Fibroblast of villous mesenchyme (primary cell): ENCODE measurements at regions not wholly inside any gene's neighbourhood (a gene's known extent, or its start where the extent isn't known, plus 50 kb on each side); places are given as distances from the start of the nearest gene placed in this dataset.

ENCODE experiments used
- DNase-seq: peaks from one replicate; pipeline ENCODE4 v3.0.0-alpha.2; 2010; ENCODE audit warnings: low read depth
- H3K4me3 ChIP-seq: 2 replicates; pipeline ENCODE4 v1.5.1; 2011; ENCODE audit warnings: low read depth, mild to moderate bottlenecking, low read length
- TF ChIP-seq, protein P1 (sequence below): IDR thresholded peaks from 2 replicates; pipeline ENCODE4 v1.5.1; 2012; ENCODE audit warnings: low read depth, mild to moderate bottlenecking, low read length; ENCODE audit not compliant: insufficient read depth

DNA sequence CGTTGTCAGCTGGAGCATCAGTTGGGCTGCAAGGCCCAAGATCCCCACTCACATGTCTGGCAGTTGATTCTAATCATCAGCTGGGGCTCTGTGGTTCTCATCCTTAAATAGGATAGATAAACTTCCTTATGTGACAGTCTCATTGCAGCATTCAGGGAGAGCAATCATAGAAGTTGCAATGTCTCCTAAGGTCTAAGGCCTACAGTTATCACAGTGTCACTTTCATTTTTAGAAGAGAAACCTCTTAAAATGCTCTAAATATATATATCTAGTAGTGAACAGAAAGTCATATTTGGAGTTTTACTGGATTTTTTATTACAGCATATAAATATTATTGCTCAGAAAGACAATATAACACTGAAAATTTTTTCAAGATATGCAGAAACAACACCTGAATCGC lies 226.0 kb upstream of the PPP1R2C start:
- no peak for DNase-seq
- no peak overlapping the region for H3K4me3 ChIP-seq
- TF ChIP-seq, protein P1, sequence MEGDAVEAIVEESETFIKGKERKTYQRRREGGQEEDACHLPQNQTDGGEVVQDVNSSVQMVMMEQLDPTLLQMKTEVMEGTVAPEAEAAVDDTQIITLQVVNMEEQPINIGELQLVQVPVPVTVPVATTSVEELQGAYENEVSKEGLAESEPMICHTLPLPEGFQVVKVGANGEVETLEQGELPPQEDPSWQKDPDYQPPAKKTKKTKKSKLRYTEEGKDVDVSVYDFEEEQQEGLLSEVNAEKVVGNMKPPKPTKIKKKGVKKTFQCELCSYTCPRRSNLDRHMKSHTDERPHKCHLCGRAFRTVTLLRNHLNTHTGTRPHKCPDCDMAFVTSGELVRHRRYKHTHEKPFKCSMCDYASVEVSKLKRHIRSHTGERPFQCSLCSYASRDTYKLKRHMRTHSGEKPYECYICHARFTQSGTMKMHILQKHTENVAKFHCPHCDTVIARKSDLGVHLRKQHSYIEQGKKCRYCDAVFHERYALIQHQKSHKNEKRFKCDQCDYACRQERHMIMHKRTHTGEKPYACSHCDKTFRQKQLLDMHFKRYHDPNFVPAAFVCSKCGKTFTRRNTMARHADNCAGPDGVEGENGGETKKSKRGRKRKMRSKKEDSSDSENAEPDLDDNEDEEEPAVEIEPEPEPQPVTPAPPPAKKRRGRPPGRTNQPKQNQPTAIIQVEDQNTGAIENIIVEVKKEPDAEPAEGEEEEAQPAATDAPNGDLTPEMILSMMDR = no peak

DNA sequence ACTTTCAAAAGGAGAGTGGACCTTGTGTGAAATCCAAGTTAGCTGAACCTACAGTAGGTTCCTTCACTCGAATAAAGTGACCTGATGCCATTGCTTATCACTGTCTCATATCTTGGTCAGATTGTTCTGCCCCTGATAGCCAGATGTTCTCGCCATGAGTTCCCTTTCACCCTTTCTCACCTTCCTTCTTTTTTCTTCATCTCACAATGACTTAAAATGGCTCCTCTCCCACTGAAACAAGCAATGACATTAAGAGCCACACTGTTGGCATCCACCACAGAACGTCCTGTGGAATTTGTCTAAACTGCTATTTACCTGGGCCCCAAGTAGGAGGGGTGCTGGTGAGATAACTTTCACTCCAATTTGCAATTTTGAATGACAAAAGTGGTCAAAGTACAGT lies 227.6 kb upstream of the PPP1R2C start:
- no peak overlapping the region for H3K4me3 ChIP-seq
- TF ChIP-seq, protein P1 = no peak
- DNase-seq = no peak

DNA sequence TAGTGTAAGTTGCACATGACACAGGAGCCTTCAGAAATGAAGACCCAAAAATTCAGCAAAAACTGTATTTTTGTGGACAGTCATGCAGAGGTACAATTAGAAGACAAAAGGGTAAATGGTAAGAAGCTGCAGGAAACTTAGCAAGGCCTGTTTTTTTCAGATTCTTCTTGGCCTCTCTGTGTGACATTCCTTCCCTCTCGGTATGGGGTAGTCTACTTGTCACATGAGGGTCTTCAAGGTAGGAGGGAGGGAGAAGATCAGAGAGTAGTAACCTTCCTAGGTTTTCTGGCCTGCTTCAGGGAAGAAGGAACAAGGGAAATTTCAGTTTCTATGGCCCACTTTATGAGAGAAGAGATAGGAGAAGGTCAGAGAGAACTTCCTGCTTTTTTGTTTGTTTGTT lies 230.4 kb upstream of the PPP1R2C start:
- DNase-seq = no peak
- TF ChIP-seq, protein P1 = no peak
- H3K4me3 ChIP-seq = no peak overlapping the region

DNA sequence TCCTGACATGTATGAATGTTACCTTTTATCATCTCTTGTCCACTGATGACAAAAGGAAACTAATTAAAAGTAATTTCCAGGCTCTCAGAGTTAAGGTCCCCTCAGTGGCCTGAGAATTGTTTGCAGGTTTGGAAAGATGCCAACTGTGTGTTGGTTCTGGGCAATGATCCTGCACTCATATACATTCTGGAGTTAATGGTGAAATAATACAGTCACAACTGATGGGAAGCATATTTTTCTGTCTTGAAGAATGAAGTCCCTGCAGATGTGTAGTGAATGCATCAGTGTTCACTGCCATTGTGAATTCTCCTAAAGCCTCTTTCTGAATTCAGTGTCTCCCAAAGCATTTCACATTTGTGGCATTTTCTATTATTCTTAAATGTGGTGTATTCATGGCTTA lies 238.1 kb upstream of the PPP1R2C start:
- H3K4me3 ChIP-seq = no peak overlapping the region
- TF ChIP-seq, protein P1 = no peak
- no peak for DNase-seq

DNA sequence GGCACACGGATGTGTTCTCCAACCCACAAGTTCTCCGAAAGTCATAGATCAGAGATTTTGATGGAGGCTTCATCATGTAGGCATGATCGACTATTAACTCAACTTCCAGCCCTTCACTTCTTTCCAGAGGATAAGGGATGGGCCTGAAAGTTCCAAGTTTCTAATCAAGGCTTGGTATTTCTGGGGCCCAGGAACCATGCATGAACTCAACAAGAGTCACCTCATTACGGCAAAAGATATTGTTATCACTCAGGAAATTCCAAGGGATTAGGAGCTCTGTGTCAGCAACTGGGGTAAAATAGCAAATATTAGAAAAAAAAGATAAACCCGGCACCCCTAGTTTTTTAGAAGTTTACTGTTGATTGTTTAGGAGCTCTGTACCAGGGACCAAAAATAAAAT lies 240.1 kb upstream of the PPP1R2C start:
- peak; percentile 2 for DNase-seq
- TF ChIP-seq, protein P1 = no peak
- no peak overlapping the region for H3K4me3 ChIP-seq

DNA sequence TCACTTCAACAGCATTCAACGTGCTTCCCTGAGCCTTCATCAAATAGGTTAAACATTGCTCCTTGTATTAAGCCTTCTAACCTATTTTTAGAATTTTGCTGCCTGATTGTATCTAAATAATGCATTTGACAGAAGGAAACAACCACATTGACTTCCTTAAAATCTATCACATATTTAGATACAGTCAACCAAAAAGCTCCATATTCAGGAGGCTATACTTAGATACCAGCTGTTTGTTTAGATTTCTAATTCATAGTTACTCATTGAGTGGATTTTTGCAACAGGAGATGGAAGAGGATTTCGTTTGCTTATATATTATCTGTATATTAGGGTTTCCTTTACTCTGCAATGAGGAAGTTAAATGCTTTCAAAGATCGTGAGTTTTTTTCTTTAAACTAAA lies 241.1 kb upstream of the PPP1R2C start:
- DNase-seq = no peak
- TF ChIP-seq, protein P1 = no peak
- no peak overlapping the region for H3K4me3 ChIP-seq

DNA sequence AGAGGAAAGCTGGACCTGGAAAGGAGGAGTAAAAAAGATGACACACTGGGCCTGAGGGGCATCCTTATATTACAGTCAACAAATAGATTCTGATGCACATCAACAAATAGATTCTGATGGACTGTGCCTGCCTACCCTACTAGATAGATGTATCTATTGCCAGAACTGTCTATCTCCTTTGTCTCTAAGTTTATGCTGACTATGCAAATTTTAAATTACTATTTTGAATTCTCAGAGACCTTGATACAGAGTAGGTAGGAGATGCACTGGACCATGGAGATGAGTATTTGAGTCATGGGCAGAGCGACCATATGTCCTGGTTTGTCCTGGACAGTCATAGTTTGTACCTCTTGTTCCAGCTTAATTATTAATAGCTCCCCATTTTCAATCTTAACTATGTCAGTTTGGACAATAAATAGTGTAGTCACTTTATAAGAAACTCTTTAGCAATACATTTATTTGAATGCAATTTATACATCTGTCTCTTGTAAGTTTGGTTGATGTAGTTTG lies 247.9 kb upstream of the PPP1R2C start:
- H3K4me3 ChIP-seq = no peak overlapping the region
- DNase-seq = no peak
- TF ChIP-seq, protein P1 = no peak
